GM21825 (cell line): ENCODE measurements at regions not wholly inside any gene's neighbourhood (a gene's known extent, or its start where the extent isn't known, plus 50 kb on each side); places are given as distances from the start of the nearest gene placed in this dataset.
"Not testable (repeated sequence)": the region's sequence is repeated elsewhere in the genome, so short reads cannot be mapped to it uniquely, and the experiment has no call there.

Experiments used
- ATAC-seq: cut with Tn5 transposase; IDR thresholded peaks from one replicate; pipeline ENCODE4 v1.9.1; 2021; ENCODE audit warnings: mild to moderate bottlenecking, moderate library complexity; ENCODE audit not compliant: unreplicated experiment

DNA sequence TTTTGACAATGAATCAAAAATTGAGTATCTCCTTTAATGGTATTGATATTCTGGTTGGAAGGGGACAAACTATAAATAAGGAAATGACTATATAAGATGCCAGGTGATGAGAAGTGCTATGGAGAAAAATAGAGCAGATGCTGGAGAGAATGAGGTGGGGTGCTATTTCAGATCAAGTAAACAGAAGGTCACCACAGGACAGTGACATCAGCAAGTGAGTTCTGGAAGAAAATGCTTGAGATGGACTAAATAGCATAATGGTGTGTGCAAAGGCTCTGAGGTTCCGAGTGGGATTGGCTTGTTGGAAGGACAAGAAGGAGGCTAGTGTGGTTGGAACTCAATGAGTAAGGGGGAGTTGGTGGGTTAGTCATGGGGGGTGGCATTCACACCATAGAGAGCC is 157.5 kb upstream of the SGCD start:
- ATAC-seq: no peak

- ATAC-seq: no peak
Observed at GRCh38 chr5:156170351-156170961, 156.5 kb upstream of the SGCD start.

DNA sequence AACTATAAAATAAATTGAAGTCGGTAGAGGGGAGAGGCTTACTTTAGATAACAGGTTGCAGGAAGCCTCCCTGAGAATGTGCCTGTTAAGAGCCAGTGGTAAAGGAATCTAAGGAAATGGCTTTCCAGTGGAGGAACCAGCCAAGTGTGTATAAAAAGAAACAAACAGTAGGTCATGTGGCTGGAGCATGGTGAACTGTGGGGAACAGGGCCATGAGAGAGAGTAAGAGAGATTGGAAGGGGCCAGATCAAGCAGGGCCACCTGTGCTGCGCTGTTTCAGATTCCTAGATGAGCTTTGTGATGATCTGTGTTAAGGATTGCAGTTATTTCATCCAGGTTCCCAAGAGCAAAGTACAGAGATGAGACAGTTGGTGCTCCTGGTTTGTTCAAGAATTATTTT is 152.7 kb upstream of the SGCD start:
- ATAC-seq: no peak

- no peak for ATAC-seq
Observed at GRCh38 chr5:156178117-156178516, 148.8 kb upstream of the SGCD start.

DNA sequence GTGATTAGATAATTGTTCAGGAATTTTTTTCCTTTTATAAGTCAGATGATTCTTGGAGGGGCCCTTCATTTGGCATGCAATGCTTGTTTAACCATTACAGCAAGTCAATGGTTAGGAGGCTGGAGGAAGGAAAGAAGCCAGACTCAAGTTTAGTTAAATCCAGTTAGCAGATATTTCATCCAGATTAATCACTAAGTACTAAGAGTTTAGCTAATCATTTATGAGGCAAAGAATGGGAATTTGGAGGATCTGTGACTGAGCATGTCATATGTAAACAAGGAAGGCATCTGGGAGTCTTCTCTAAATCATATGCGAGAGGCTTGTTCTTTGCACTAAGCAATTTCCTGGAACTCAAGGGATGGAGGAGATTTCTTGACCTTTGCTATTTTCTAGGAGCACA is 145.3 kb upstream of the SGCD start:
- ATAC-seq: no peak

DNA sequence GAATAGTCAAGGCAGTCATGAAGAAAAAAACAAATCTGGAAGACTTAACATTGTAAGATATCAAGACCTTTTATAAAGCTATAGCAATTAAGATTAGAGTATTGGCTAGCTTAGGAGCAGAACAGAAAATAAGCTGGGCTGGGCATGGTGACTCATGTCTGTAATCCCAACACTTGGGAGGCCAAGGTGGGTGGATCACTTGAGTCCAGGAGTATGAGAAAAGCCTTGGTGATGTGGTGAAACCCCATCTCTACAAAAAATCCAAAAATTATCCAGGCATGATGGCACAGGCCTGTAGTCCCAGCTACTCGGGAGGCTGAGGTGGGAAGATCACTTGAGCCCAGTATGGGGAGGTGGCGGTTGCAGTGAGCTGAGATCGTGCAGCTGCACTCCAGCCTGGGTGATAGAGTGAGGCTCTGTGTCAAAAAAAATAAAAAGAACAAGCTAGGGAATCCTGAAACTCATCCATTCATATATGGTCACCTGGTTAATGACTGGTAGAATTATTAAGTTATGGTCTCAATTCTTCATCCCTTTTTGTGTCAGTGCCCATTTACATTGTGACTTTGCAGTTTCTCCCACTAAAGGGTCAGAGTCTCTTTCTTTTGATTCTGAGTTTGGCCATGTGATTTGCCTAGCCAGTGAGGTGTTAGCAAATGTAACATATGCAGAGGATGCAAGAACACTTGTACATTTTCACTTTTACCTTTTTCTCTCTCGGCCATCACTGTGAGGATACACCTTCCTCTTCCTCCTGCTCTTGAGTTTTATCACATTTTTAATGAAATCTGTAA is 144.6 kb upstream of the SGCD start:
- no peak for ATAC-seq

- ATAC-seq: no peak
Observed at GRCh38 chr5:156186760-156187159, 140.2 kb upstream of the SGCD start.

DNA sequence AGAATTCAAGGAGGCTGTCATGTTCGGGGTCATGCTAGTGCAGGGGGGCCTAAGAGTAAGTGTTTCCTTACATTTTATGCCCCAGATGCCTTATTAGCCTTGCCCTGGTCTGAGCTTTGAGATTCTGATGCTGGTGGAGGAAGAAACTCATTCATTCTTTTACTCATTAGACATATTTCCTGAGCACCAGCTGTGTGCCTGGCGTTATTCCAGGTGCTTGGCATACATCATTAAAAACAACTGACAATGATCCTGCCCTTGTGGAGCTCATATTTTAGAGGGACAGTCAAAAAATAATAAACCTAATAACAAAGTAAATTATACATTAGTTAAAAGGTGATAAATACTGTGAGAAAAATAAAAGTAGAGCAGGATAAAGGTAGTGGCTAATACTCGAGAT is 138.9 kb upstream of the SGCD start:
- ATAC-seq: no peak

DNA sequence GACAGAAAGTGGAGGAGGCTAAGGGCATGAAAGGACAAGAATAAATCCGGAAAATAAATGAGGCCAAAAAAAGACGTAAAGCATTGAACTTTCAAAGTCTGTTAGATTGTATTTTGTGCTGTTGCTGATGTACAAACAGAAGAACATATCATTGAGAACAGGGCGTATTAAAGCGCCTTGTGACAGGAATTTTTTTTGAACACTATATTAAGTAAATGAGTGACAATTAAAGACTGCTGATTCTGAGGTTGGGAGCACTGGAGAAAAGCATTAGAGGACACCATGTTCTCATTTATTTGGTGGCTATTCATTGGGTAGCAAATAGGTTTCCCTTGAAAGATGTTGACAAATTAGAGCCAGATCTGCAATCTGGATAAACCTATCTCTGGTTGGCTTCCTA is 137.3 kb upstream of the SGCD start:
- no peak for ATAC-seq

GRCh38 chr5:156191547-156191946 is 135.4 kb upstream of the SGCD start:
- ATAC-seq: no peak

DNA sequence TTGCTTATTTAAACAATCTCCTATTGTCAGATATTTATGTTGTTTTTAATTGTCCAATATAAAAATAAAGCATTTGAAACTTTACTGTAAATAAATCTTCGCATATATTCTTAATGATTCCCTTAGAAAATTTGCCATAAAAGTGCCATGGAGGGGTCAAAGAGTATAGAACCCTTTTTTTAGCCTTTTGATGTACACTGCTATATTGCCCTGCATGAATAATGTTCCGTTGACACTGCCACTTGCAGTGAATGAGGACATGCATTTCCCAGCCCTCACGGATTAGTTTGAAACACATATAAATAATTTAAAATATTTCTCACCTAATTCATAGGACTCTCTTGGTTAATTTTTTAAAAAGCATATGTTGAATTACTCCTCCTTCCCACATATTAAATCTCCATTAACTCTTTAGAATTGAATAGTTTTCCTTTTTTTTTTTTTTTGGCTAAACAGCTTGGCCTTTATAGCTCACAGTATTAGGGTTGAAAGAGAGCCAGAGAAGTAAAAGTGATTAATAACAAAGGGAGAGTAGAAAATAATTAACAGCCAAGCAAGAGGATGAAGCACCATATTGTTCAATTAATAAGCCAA is 129.8 kb upstream of the SGCD start:
- no peak for ATAC-seq

DNA sequence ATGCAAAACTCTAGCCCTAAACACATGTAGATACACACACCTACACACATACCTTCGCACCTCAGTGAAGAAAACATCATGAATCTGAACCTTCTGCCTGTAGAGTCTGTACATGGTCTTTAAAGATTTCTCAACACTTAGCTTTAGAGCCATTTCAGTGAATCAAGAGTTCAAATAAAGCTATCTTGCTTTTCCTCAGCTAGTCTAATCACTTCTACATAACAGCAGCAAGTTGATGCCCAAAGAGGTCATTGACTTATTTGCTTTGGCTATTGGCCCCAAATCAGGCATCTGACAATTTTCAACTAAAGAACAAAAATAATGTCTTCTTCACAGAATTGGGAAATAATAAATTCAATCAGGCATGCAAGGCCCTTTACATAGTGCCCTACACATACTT is 127.9 kb upstream of the SGCD start:
- no peak for ATAC-seq

DNA sequence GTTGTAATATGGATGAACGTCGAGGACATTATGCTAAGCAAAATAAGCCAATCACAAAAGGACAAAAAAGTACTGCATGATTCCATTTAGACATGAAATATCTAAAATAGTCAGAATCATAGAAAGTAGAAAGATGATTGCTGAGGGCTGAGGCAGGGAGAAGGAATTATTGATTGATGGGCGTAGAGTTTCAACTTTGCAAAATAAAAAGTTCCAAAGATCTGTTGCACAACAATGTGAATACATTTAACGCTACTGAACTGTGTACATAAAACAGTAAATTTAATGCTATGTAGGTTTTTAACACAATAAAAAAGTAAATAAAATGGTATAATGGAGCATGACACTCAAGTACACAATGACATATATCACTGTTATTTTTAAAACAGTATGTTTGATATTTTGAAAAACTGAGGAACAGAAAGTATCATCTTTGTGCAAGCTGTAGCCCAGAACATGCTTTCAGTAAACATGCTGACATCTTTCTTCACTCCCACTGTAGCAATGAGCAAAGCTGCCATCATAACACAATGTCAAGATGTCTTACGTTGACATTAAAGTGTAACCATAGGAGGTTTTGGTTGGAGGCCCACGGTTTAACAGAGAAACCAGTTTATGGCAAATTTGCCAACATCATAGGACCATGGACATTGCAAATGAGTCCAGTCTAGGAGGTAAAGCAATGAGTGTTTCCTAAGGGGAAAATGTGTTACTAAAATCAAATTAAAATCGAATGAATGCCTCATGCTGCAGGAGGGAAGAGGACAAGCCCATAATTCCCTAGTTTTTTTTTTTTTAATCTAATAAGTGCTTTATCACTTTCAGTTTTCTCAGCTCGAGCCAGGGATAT is 125.8 kb upstream of the SGCD start:
- ATAC-seq: no peak

DNA sequence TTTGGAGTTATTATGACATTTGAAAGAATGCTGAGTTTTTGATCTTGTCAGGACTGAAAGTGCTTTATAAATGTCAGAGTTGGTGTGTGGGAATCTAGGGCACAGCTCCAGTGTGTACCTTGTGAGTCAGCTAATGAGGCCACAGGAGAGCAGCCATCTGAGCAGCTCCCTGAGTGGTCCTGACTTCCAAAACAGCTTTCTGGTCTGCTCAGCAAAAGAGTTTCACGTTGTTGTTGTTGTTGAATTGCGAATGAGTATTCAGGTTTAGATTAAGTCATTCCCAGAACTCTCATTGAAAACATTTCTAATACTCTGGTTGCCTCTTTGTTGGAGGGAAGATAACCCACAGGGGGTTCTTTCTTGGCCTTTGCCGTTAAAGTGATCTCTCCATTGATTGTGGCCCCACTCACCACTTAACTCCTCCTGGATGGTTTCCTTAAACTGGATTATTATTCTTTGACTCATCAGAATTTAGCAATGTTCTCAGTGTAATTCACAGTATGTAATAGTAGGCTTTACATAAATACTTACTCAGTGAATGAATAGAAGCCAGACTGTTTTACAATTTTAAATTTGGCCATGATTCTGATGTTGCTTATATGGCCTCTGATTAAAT is 125.1 kb upstream of the SGCD start:
- ATAC-seq: no peak

DNA sequence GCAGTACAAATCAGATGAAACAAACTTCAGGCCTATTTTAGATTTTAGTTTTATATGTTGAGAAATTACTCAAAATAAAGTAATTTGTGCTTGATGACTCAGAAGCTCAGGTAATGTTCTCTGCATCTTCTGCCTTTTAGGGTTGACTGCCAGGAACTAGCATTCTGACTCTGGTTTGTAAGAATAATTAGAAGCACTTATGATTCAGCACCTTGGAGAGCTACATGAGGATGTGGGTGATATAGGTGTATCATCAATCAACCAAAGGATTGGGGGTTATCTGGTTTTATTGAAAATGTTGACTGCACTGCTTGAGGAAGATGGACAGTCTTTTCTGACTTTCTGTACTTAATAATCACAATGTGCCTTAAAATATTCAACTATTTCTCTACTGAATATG is 118.7 kb upstream of the SGCD start:
- no peak for ATAC-seq

DNA sequence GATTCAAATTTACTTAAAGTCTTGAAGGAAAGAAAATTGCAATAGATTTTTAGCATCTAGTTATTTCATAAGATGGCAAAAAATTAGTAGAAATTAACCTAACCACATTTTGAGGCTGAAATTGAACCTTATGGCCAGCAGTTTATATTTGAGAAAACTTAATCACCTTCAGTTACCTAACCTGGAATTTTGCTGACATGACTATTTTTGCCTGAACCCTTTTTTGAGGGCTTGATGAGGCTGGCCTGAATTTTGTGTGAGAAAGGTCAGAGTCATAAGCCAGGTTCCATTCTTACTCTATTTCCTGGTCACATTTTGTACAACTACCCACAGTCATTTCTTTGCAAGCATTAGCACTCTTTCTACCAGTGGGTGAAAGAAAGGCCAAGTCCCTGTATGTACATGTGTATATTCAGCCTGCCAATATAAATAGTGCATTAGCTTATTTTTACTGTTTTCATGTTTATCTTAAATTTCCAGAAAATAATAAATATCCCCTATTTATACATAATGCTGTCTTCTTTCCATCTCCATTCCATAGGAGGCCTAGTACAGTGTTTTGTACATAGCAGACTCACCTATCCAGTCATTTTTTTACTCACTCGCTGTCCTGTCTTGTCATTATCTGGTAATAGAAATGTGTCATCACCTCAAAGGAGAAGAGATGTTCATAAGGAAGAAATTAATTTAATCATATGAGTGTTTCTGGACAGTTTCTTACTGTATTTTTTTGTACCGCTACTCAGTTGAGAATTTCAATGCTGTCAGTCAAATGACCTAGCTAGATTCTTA is 108.4 kb upstream of the SGCD start:
- ATAC-seq: no peak

DNA sequence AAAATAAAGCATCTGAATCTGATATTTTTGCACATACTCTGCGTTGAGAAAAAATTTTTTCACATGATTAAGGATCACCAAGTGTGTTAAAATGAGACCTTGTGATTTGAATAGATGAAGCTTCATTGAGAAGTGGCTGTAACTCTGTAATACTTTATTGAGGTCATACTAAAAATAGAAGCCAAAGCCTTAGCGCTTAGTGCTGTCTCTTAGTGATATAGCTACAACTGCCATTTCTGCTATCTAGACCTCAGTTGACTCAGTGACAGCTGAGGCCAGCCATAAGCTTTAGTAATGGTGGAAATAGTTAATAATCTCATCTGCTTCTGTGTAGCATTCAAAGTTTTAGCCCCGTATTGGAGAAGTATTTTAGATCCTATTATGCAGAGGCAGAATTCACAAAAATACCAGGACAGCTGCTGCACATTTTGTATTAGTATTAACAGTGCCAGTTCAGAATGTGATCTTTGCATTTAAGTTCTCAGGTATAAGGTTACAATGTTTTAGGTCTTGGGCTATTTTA is 107.4 kb upstream of the SGCD start:
- no peak for ATAC-seq

DNA sequence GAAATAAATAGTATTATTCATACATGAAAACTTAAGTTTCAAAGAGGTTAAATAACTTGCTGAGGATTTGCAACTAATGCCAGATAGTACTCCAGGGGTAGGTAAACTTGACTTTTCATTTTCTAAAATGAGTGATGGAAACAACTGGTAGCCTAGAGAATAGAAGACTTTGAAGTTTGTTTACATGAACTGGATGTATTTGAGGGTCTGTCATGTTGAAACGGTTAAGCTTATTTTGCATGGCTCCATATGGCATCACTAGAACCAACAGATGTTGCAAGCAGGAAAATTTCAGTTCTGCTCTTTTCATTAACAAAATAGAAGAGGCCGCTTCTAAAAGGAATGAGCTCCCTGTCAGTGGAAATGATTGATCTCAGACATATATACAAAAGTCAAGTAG is 105.1 kb upstream of the SGCD start:
- no peak for ATAC-seq

GRCh38 chr5:156223547-156223946 is 103.4 kb upstream of the SGCD start:
- ATAC-seq: no peak

- ATAC-seq: not testable (repeated sequence)
Observed at GRCh38 chr5:156226485-156226884, 100.5 kb upstream of the SGCD start.
